HFFc6 (cell line): ENCODE measurements at regions not wholly inside any gene's neighbourhood (a gene's known extent, or its start where the extent isn't known, plus 50 kb on each side); places are given as distances from the start of the nearest gene placed in this dataset.
"Not testable (repeated sequence)": the region's sequence is repeated elsewhere in the genome, so short reads cannot be mapped to it uniquely, and the experiment has no call there.

Experiments used
- DNase-seq: peaks from one replicate; pipeline ENCODE4 v3.0.0-alpha.2; 2018
- H3K27ac Mint-ChIP-seq: 2 replicates; pipeline ENCODE4 v1.8.0; 2020; ENCODE audit warnings: mild to moderate bottlenecking, mixed read lengths
- H3K27me3 Mint-ChIP-seq: 2 replicates; pipeline ENCODE4 v1.8.0; 2021; ENCODE audit warnings: mild to moderate bottlenecking, moderate library complexity, mixed read lengths; ENCODE audit not compliant: insufficient read depth
- H3K36me3 Mint-ChIP-seq: 2 replicates; pipeline ENCODE4 v1.8.0; 2021; ENCODE audit warnings: low read depth, mixed read lengths
- H3K4me1 Mint-ChIP-seq: 2 replicates; pipeline ENCODE4 v1.8.0; 2020; ENCODE audit warnings: low read depth, mixed read lengths
- H3K4me3 Mint-ChIP-seq: 2 replicates; pipeline ENCODE4 v1.8.0; 2020; ENCODE audit warnings: mild to moderate bottlenecking, moderate library complexity, mixed read lengths
- H3K9me3 Mint-ChIP-seq: 2 replicates; pipeline ENCODE4 v1.8.0; 2020; ENCODE audit warnings: mild to moderate bottlenecking, mixed read lengths
- TF ChIP-seq, protein P1 (sequence below): fragments of 200-600 bp; sonication (generic); IDR thresholded peaks from 2 replicates; pipeline ENCODE4 v1.5.0; 2021; ENCODE audit warnings: antibody characterized with exemption, mild to moderate bottlenecking

DNA sequence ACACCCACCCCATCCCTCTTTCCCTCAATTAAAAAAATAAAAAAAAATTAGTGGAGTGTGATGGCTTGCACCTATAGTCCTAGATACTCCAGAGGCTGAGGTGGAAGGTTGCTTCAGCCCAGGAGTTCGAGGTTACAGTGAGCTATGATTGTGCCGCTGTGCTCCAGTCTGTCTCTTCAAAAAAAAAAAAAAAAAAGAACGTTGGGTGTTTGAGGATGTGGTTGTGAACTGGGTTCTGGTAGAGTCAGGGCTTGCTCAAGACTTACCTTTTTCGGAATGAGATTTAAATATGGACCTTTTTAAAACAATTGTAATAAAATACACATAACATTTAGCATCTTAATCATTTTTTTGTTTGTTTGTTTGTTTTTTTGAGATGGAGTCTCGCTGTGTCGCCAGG is 211.9 kb downstream of the OR2B2 start:
- TF ChIP-seq, protein P1, sequence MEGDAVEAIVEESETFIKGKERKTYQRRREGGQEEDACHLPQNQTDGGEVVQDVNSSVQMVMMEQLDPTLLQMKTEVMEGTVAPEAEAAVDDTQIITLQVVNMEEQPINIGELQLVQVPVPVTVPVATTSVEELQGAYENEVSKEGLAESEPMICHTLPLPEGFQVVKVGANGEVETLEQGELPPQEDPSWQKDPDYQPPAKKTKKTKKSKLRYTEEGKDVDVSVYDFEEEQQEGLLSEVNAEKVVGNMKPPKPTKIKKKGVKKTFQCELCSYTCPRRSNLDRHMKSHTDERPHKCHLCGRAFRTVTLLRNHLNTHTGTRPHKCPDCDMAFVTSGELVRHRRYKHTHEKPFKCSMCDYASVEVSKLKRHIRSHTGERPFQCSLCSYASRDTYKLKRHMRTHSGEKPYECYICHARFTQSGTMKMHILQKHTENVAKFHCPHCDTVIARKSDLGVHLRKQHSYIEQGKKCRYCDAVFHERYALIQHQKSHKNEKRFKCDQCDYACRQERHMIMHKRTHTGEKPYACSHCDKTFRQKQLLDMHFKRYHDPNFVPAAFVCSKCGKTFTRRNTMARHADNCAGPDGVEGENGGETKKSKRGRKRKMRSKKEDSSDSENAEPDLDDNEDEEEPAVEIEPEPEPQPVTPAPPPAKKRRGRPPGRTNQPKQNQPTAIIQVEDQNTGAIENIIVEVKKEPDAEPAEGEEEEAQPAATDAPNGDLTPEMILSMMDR, result no peak
- Mint-ChIP-seq H3K27me3 (peaks cover 2% of the 10 kb centered on the region; the same call in 1 of the 2 replicates), H3K9me3 (peaks cover 10% of the 10 kb centered on the region), H3K27ac (no peak overlapping the region), H3K4me3 (no peak overlapping the region), H3K4me1 (no peaks in the 10 kb centered on the region), H3K36me3 (peaks cover 5% of the 10 kb centered on the region; the same call in 1 of the 2 replicates)
- no peak for DNase-seq

GRCh38 chr6:27694547-27694874 is 217.7 kb downstream of the OR2B2 start:
- TF ChIP-seq, protein P1, result no peak
- Mint-ChIP-seq H3K4me1 (peaks cover 9% of the 10 kb centered on the region; the same call in 1 of the 2 replicates), H3K9me3 (peaks cover 5% of the 10 kb centered on the region; the same call in 1 of the 2 replicates), H3K36me3 (peaks cover 5% of the 10 kb centered on the region; the same call in 1 of the 2 replicates), H3K27me3 (no peaks in the 10 kb centered on the region; the same call in 1 of the 2 replicates), H3K27ac (no peak overlapping the region), H3K4me3 (peak overlapping the region; percentile 80; the same call in 1 of the 2 replicates)
- DNase-seq, result no peak

- Mint-ChIP-seq H3K27me3 (no peaks in the 10 kb centered on the region; the same call in 1 of the 2 replicates), H3K36me3 (peaks cover 5% of the 10 kb centered on the region; the same call in 1 of the 2 replicates), H3K4me1 (peaks cover 9% of the 10 kb centered on the region; the same call in 1 of the 2 replicates), H3K27ac (no peak overlapping the region), H3K4me3 (peak overlapping the region; percentile 80), H3K9me3 (peaks cover 5% of the 10 kb centered on the region; the same call in 1 of the 2 replicates)
- TF ChIP-seq, protein P1, result no peak
- no peak for DNase-seq
These were observed 218.2 kb downstream of the OR2B2 start for GRCh38 chr6:27693766-27694546.

- not testable (repeated sequence) for H3K9me3 Mint-ChIP-seq, H3K27ac Mint-ChIP-seq, H3K4me3 Mint-ChIP-seq, DNase-seq, H3K27me3 Mint-ChIP-seq, H3K36me3 Mint-ChIP-seq
- peaks cover 13% of the 10 kb centered on the region for H3K4me1 Mint-ChIP-seq
These were observed 219.2 kb upstream of the ZNF184 start for GRCh38 chr6:27692133-27692532.

GRCh38 chr6:27688014-27688586 is 215.2 kb upstream of the ZNF184 start:
- Mint-ChIP-seq H3K27me3 (peaks cover 7% of the 10 kb centered on the region), H3K36me3 (no peaks in the 10 kb centered on the region), H3K9me3 (no peaks in the 10 kb centered on the region), H3K4me1 (peaks cover 6% of the 10 kb centered on the region), H3K27ac (peak overlapping the region; percentile 85), H3K4me3 (peak overlapping the region; percentile 98)
- DNase-seq, result peak; percentile 95
- TF ChIP-seq, protein P1, result no peak
